ENCODE measurements at regions not wholly inside any gene's neighbourhood (a gene's known extent, or its start where the extent isn't known, plus 50 kb on each side); places are given as distances from the start of the nearest gene placed in this dataset.

GRCh38 chr13:22077764-22078163 is 406.9 kb downstream of the FGF9 start:
- TF ChIP-seq POLR2AphosphoS5 (IDR thresholded peaks at IDR 0.05; ENCODE audit: low read depth, low read length) (no peak), FOXP2 (optimal IDR thresholded peaks at IDR 0.05; ENCODE audit: borderline replicate concordance, extremely low read depth, extremely low read length, insufficient read depth) (no peak)
